ENCODE measurements at regions not wholly inside any gene's neighbourhood (a gene's known extent, or its start where the extent isn't known, plus 50 kb on each side); places are given as distances from the start of the nearest gene placed in this dataset.

- ChIA-PET CTCF (no interaction called here), POLR2A (ENCODE audit: low non-redundant PET) (no interaction called here)
- TF ChIP-seq, protein P1, sequence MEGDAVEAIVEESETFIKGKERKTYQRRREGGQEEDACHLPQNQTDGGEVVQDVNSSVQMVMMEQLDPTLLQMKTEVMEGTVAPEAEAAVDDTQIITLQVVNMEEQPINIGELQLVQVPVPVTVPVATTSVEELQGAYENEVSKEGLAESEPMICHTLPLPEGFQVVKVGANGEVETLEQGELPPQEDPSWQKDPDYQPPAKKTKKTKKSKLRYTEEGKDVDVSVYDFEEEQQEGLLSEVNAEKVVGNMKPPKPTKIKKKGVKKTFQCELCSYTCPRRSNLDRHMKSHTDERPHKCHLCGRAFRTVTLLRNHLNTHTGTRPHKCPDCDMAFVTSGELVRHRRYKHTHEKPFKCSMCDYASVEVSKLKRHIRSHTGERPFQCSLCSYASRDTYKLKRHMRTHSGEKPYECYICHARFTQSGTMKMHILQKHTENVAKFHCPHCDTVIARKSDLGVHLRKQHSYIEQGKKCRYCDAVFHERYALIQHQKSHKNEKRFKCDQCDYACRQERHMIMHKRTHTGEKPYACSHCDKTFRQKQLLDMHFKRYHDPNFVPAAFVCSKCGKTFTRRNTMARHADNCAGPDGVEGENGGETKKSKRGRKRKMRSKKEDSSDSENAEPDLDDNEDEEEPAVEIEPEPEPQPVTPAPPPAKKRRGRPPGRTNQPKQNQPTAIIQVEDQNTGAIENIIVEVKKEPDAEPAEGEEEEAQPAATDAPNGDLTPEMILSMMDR (conservative IDR thresholded peaks at IDR 0.05; ENCODE audit: low read depth): no peak
- no peak overlapping the region for H3K27ac ChIP-seq
- DNase-seq (ENCODE audit: low spot score): no peak
These were observed 121.8 kb upstream of the TMEM47 start for GRCh38 chrX:34778916-34779315.

DNA sequence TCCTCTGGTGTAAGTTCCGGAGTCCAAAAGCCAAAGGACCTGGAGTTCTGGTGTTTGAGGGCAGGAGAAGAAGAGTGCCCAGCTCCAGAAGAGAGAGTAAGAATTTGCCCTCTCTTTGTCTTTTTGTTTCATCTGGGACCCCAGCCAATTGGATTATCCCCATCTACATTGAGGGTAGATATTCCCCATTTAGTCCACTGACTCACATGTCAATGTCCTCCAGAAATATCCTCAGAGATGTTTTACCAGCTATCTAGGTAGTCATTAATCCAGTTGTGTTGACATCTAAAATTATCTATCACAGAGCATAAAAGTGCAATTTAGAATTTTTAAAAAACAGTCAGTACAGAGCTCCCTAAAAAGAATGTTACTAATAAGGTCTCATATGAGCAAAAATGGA, 132.9 kb upstream of the TMEM47 start:
- no peak for DNase-seq (ENCODE audit: low spot score)
- ChIA-PET POLR2A (ENCODE audit: low non-redundant PET) (no interaction called here), CTCF (no interaction called here)
- TF ChIP-seq, protein P1 (conservative IDR thresholded peaks at IDR 0.05; ENCODE audit: low read depth): no peak
- H3K27ac ChIP-seq: no peak overlapping the region

- CTCF ChIA-PET: no interaction called here
- H3K27ac ChIP-seq: no peak overlapping the region
- POLR2A ChIA-PET (ENCODE audit: low non-redundant PET): no interaction called here
- TF ChIP-seq, protein P1 (conservative IDR thresholded peaks at IDR 0.05; ENCODE audit: low read depth): no peak
- DNase-seq (ENCODE audit: low spot score): no peak
These were observed 136.6 kb upstream of the FAM47B start for GRCh38 chrX:34805951-34806350.

- TF ChIP-seq, protein P1 (conservative IDR thresholded peaks at IDR 0.05; ENCODE audit: low read depth): no peak
- no peak for DNase-seq (ENCODE audit: low spot score)
- ChIA-PET POLR2A (ENCODE audit: low non-redundant PET) (no interaction called here), CTCF (no interaction called here)
- no peak overlapping the region for H3K27ac ChIP-seq
These were observed 133.5 kb upstream of the FAM47B start for GRCh38 chrX:34809096-34809495.

GRCh38 chrX:34810364-34810763, 132.2 kb upstream of the FAM47B start:
- CTCF ChIA-PET: no interaction called here
- DNase-seq (ENCODE audit: low spot score): peak; percentile 13
- POLR2A ChIA-PET (ENCODE audit: low non-redundant PET): no interaction called here
- TF ChIP-seq, protein P1 (conservative IDR thresholded peaks at IDR 0.05; ENCODE audit: low read depth): no peak
- H3K27ac ChIP-seq: no peak overlapping the region

GRCh38 chrX:34810916-34811315, 131.7 kb upstream of the FAM47B start:
- DNase-seq (ENCODE audit: low spot score): no peak
- CTCF ChIA-PET: no interaction called here
- TF ChIP-seq, protein P1 (conservative IDR thresholded peaks at IDR 0.05; ENCODE audit: low read depth): no peak
- POLR2A ChIA-PET (ENCODE audit: low non-redundant PET): no interaction called here
- no peak overlapping the region for H3K27ac ChIP-seq

- no peak overlapping the region for H3K27ac ChIP-seq
- ChIA-PET POLR2A (ENCODE audit: low non-redundant PET) (no interaction called here), CTCF (no interaction called here)
- TF ChIP-seq, protein P1 (conservative IDR thresholded peaks at IDR 0.05; ENCODE audit: low read depth): no peak
- DNase-seq (ENCODE audit: low spot score): no peak
These were observed 129.0 kb upstream of the FAM47B start for GRCh38 chrX:34813618-34814017.
